HK-2 (cell line): ENCODE measurements at regions not wholly inside any gene's neighbourhood (a gene's known extent, or its start where the extent isn't known, plus 50 kb on each side); places are given as distances from the start of the nearest gene placed in this dataset.
"Not testable (repeated sequence)": the region's sequence is repeated elsewhere in the genome, so short reads cannot be mapped to it uniquely, and the experiment has no call there.

Source experiments
- DNase-seq: peaks from one replicate; pipeline ENCODE4 v3.0.0-alpha.2; 2018; ENCODE audit not compliant: unreplicated experiment

DNA sequence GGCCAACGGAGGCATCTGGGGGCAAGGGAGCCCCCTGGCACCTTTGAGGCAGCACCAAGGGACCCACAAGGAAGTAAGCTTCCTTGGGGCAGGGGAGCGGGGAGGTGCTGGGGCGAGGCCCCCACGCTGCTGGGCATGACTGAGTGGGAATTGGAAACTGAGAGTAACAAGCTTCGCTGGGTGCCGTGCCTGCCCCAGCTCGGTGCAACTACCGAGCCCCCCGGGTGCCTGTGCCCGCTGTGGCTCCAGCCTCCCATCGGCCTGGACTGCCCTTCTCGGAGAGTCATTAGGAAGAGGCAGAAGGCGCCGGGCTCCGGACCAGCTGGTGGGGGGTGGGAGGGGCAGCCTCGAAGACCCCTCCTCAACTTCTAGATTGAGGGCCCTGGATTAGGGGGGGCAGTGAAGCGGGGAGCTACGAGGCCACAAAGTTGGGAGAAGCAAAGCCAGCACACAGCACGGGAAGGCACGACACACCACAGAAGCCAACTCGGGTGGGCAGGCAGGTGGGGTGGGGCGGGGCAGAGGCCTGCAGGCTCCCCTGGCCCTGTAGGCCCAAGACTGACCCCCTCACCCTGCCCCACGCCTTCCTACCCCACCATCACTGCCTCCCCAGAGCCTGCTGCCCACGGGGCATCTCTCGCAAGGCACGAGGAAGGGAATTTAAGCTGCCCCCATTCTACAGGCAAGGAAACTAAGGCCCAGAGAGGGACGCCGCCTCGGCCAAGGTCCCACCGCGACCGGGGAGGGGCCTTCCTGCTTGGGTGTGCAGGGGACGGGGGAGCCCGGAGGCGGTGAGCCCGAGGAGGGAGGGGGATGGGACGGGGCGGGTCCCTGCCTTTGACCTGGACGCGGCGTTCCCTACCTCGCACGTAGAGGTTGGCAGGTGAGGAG lies 83.2 kb downstream of the PTPRS start:
- DNase-seq, result no peak

DNA sequence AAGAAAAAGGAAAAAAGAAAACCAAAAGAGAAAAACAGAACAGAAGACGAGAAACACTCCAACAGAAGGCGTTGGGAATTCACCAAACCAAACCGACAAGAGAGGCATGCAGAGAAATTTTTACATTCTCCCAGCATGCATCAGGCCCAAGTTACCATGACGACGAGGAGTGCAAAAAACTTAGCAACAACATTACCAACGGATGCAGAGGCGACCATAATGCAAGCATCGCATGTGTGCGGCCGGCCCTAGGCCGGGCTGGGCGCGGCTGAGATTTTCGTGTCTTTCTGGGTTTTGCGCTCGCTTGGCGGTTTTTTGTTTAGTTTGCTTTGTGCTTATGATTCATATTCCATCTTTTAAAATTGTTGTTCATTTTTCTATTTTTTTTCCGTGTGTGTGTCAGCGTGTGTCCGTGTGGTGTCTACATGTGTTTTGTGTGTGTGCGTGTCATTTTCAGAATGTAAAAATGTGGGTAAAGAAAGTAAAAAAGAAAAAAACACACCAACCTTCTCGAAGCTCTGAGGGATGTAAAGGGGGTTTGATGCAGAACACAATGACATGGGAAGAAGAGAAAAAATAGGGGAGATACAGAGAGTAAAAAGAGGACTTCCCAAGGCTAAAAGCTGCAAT lies 84.9 kb downstream of the PTPRS start:
- DNase-seq, result no peak

DNA sequence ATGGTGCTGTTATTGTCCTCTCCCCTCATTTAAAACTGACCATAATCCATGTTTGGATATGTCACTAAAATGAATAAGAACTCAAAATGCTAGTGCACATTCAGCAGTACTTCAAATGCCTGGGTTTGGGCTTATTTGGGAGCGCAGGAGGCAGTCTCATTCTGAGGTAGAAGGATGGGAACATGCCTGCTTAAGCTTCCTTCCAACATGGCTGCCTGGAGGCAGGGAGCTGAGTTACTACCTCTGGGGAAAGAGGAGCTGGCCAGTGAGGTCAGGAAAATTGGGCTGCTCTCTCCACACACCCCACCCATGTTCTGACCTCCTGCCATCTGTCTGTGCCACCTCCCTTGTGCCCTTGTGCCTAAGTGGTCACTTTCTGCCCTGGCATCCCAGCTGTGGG lies 85.7 kb downstream of the PTPRS start:
- no peak for DNase-seq

DNA sequence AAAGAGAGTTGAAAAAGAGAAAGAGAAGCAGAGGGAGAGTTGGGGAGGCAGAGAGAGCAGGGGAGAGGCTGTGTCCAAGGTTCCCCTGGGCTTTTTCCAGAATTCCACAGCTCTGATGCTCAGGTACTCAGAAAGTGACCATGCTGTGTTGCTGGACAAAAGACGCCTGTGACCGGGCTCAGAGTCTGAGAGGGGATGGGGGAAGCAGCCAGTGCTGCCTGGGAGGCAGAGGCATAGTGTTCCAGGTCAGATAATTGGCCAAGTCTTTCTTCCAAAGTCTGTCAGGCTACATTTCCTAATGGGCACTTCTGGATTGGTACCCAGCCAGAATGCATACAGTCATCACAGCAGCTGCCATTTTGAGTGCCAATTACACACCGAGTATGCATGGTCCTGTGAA lies 86.1 kb downstream of the PTPRS start:
- DNase-seq, result no peak

DNA sequence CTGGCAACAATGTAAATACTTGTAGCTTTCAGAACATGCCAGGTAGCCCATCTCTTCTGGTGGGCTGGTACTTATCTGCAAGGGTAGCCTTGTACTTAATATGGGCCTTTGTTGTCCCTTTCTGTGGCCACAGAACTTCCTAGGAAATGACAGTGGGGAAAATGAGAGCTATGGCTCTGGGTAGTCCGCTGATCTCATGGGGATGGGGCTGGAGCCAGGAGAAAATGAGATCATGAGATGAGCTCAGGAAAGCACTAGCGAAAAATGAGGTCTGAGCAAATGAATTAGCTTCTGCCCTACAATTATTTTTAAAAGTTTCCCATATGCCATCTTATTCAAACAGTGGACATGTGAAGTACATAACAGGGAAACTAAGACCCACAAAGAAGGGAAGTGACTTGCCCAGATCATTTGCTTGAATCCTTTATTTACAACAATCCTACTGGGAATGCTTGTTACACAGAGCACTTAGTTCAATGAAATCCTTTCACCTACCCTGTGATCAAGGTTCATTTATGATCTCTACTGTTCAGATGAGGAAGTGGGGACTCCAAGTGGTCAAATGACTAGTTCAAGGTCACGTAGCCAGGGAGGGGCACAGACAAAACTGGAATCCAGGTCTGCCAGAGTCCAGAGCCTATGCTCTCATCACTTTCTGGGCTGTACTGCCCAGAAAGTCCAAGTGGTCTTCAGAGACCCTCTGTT lies 87.1 kb downstream of the PTPRS start:
- no peak for DNase-seq

DNA sequence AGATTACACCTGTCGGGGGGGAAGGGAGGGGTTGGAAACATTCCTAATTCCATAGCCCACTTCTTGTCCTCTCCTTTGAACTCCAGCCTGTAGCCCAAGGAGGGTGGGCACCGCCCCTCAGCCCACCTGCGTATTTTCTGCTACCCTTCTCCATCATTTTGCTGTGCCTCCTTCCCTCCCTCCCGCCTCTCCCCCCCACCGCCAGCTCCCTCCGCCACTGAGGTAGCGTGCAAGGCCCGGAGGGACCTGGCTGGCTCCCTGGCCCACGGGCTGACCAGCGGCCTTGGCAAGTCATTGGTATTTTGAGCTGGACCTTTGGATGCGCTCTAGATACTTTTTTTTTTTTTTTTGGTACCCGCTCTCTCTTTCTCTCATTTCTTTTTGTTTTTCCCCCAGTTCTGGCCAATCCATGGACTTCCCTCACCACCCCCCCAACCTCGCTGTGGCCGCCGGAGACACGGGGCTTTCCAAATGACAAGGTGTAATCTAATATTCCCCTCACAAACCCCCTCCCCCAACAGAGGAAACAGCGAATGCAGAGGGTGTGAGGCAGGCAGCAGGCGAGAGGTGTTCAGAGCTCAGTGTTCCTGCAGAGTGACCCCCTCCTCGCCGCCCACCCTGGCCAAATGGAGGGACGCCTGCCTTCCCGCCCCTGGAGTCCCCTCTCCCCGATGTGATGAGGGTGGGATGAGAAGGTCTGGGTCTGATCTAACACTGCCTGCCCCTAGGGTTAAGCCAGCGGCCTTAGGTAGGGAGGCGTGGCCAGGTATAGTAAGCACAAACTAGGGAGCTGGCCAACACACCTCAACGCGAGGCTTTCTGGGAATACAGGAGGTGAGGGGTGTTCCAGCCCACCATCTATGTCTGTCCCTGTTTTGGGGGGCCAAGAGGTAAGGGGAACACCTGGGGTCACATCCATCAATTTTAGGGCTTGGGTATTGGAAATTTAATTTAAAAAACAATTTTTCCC lies 89.2 kb downstream of the PTPRS start:
- DNase-seq, result no peak

DNA sequence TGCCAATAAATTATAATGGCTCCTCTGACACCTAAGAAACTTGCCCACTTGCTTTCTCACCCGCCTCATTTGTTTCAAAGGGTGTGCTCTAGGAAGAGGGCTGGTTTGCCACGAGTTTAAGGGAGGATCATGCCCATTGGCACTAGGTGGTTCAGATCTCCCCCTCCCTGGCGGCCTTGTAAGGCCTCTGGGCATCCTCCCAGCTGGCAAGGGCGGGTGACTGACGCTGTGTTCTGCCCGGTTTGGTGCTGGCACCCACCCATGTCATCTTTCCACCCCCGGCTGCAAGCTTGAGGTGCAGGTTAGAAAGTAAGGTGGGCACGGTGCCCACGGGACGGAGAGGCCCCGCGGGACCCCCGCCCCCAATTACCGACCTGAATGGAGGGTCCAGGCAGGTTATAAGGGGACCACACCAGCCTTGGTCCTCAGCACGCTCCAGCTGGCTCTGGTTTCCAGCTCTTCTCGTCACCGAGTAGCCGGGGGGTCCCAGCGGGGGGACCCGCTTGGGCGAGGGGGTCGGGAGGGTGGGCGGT lies 90.4 kb downstream of the PTPRS start:
- DNase-seq, result no peak

DNA sequence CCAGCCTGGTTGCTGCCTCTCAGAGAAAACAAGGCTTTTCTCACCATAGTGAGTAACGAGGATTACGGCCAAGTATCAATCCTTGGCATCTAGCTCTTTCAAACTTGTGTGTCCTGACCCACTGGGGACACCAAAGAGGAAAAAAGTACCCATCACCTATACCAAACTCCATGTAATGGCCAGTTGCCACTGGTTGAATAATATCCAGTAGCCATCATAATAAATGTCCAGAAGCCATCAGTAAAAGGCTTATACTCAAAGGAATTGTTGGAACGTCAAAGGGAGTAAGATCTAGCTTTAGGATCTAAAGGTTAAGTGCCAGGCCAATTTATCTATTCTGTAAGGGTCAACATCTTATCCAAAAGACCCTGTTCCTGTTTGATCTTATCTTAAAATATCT lies 91.1 kb downstream of the PTPRS start:
- DNase-seq, result no peak

DNA sequence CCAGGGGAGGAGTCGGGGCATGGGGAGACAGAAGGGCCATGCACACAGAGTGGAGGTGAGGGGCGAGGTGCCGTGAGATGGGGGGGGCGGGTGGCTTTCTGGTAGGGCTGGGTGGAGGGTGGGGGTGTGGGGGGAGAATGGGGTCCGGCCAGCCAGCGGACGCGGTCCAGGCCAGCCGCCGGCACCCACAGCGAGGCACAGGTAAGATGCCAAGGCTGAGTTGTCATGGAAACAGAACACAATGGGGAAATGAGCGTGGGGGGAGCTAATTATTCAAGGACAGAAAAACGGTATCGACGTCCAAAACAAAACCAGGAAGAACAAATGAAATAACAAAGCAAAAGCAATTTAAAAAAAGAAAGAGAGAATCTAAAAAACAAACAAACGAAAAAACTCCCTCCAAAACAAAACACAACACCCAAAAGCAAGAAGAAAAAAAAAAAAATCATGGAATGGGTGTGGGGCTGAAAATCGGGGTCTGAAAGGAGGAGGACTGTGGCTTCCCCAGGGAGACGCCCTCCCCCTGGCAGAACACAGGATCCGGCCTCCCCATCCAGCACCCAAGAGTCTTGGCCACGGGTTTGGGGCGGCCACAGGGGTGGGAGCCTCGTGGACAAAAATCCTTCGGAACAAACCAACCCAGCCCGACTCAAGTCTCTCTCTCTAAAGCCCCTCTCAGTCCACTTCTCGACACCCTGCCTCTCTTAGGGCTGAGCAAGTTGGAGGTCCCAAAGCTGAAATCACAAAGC lies 92.5 kb downstream of the PTPRS start:
- DNase-seq, result no peak

DNA sequence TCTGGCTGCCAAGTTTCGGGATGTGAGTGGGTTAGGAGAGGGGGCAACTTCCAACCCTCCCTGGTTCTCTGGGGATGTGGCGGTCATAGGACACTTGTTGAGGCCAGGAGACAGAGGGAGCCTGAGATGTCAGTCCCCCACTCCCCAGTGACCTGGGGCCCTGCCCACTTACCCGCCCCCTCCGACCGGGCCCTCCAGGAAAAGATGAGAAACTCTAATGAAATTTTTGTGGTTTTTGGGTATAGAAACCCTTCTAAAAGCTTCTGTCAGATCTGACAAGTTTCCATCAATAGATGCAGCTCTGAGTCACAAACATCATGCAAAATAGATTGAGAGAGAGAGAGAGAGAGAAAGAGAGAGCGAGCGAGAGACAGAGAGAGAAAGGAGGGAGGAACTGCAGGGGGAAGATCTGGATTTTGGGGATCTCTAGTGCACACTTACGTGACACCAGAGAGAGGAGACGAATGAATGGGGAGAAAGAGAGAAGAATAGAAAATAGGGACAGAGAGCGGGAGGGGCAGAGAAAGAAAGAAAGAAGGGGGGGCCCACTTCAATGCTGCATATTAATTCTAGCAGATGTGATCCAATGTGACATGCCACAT lies 94.0 kb downstream of the PTPRS start:
- no peak for DNase-seq

DNA sequence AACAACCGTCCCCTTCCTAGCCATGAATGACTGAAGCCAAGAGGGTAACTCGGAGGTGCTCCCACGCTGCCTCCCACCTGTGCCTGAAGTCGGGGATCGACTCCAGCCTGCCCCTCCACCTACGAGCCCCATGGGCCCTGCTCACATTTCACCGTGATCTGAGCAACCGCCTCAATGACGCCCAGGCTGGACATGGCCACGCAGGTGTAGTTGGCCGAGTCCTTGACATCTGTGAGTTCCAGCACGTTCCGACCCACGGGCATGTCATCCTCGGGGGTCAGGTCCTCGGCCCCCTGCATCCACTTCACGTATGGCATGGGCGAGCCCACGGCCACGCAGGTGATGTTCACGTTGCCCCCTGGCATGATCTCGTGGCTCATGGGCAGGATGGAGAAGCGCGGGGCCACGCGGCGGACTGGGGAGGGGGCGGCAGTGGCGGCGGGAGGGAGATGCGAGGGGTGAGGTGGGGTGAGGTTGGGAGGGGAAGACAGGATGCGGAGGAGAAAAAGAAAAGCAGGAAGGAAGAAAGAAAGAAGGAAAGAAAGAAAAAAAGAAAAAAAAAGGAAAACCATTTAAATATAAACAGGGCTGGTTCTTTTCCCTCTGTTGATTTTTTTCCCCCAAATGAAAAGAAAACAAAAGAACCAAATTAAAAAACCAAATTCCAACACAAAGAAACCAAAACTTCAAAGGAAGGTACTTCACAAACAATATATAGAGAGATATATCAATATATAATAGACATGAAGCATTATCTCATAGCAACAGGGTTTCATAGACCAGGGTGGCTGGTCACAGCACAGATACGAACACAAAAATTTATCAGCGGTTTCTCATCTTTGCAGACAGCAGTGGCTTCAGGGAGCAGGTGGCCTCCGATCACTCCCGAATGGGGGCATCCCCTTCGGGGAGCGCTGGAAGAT lies 94.7 kb downstream of the PTPRS start:
- no peak for DNase-seq

DNA sequence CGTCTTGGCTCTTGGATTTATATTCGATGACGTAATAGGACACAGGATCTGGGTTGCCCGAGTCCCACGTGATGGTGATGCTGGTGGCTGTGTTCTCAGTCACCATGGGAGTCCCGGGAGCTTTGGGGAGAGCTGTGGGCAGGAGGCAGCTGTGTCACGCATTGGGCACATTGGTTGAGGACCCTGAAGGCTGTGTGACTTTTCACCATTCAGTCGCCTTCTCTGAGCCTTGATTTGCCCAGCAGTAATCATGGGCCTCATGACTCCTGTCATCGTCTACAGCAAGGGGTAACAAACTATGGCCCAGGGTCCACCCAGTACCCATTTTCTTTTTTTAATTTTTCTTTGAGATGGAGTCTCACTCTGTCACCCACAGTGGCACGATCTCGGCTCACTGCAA lies 96.3 kb downstream of the PTPRS start:
- DNase-seq, result no peak

DNA sequence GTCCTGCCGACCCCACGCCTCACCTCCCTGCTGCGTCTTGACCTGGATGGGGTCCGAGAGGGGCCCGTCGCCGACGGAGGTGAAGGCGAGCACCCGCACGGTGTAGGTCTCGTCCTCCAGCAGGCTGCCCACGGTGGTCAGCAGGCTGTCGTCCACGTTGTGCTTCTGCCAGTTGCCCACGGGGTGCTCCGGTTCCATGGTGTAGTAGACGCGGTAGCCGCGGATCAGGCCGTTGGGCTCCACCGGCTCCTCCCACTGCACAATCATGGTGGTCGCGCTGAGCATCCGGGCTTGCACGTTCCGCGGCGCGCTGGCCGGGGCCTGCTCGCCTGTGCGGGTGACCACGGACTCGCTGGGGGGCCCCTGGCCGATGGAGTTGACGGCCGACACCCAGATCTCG lies 96.7 kb downstream of the PTPRS start:
- no peak for DNase-seq

DNA sequence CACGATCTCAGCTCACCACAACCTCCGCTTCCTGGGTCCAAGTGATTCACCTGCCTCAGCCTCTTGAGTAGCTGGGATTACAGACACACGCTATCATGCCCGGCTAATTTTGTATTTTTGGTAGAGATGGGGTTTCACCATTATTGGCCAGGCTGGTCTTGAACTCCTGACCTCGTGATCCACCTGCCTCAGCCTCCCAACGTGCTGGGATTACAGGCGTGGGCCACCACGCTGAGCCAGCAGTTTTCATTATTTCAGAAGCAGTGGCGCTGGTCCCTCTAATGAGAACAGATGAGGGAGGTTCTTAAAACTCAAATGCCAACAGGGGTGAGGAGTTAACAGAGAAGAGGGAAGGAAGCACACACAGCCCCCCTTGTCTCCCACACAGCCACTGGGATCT lies 98.7 kb downstream of the PTPRS start:
- not testable (repeated sequence) for DNase-seq

DNA sequence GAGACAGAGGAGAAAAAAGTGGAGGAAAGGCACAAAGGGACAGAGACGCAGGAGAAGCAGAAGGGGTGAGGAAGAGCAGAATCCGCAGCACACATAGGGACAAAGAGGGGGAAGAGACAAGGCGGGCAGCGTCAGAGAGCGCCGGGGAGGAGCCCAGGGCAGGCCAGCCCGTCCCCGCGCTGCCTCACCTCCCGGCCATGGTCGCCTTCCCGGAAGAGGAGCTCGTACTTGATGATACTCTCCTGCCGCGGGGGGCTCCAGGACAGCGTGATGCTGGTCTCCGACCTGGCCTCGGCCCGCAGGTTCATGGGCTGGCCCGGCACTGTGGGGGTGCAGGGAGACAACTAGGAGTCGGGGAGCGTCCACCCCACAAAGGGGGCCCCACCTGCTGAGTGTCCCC lies 100.6 kb downstream of the PTPRS start:
- DNase-seq, result no peak

DNA sequence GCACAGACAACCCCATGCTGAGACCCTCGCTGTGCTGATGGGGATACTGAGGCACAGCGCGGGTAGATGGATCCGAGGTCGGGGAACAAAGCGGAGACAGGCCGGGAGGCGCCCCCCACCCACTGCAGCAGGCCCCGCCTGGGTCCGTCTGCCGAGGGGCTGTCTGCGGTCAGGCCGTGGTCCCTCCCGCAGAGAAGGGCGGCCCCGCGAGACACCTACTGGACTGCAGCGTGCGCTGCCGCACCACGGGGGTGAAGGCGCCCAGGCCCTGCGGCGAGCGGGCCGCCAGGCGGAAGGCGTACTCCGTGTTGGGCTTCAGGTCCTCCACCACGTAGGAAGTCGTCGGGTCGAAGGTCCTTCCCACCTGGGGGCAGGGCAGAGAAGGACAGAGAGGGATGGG lies 101.9 kb downstream of the PTPRS start:
- DNase-seq, result no peak

DNA sequence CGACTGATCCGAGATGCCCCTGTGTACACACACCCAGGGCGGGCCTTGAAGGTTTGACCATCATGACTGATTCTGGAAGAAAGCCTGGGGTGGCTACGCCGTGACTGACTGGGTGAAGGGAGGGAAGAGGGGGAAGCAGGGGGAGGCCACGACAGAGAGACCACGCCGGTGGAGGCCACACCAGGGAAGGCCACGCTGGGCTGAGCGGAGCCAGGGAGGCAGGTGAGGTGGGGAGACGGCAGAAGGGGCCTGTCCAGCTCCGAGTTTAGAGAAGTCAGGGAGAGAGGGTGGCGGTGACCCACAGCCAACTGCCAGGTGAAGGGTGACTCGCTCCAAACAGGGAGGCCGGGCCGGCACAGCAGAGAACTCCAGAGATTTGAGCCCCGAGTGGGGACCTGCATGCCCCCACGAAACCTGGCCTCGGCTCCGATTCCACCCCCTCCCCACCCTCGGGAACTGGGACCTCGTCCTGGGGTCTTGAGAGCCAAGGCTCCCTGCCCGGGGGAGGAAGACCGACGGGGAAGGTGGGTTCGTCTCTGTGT lies 102.6 kb downstream of the PTPRS start:
- DNase-seq, result no peak

DNA sequence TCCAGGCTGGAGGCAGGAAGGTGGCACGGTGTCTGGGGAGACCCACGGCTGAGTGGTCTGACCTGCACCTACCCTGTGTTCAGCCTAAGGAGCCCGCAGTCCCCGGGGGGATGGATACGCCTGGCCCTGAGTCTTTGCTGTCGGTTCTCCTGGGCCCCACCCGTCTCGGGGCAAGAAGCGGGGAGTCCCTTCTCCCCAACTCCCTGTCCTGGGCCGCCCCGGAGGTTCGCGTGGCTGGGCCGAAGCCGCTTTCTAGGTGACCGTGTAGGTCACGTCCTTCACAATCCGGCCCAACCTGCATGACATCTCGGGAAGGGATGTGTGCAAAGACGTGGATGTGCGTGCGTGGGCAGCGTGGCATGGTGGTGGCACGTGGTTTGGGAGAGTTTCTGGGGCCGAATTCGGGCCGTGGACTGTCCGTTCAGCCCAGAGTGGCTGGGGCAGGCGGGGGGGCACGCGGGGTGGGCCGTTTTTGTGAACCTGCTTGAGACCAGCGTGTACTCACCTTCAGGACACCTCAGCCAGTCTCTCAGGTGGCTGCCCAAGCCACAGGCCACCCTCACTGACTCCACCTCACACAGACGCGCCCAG lies 103.3 kb downstream of the PTPRS start:
- DNase-seq, result no peak
